Kidney (tissue), 13 donors: ENCODE measurements at regions not wholly inside any gene's neighbourhood (a gene's known extent, or its start where the extent isn't known, plus 50 kb on each side); places are given as distances from the start of the nearest gene placed in this dataset.

Source experiments
- DNase-seq, 5 donors: peaks; one replicate each; pipeline ENCODE4 v3.0.0-alpha.2; 2013 to 2020
- FAIRE-seq: peaks from 2 replicates; lab custom pipeline; 2012; peaks lifted over from hg19 to GRCh38; lab: Jason Lieb, UNC
- H3K27ac ChIP-seq, 2 donors: one replicate each; pipeline ENCODE4 v1.7.0; 2013; ENCODE audit warnings: low read depth in 2 of 2, low read length in 2 of 2, inconsistent platforms in 1 of 2
- H3K27me3 ChIP-seq: one replicate; pipeline ENCODE4 v1.7.1; 2013; ENCODE audit warnings: low read length, inconsistent platforms; ENCODE audit not compliant: control insufficient read depth, insufficient read depth
- H3K36me3 ChIP-seq, 3 donors: one replicate each; pipeline versions ENCODE4 v1.7.0 to v1.7.1; 2013; ENCODE audit warnings: low read length in 3 of 3, control low read depth in 1 of 3, inconsistent platforms in 1 of 3; ENCODE audit not compliant: insufficient read depth in 3 of 3, control insufficient read depth in 2 of 3
- H3K4me1 ChIP-seq, 3 donors: one replicate each; pipeline versions ENCODE4 v1.7.0 to v1.7.1; 2013; ENCODE audit warnings: low read length in 3 of 3, inconsistent platforms in 1 of 3, low read depth in 1 of 3; ENCODE audit not compliant: control insufficient read depth in 2 of 3, insufficient read depth in 2 of 3
- H3K4me3 ChIP-seq, 3 donors: one replicate each; pipeline versions ENCODE4 v1.7.0 to v1.8.1; 2013; ENCODE audit warnings: low read length in 3 of 3, control low read depth in 1 of 3, inconsistent platforms in 1 of 3
- H3K9ac ChIP-seq, 3 donors: one replicate each; pipeline versions ENCODE4 v1.7.0 to v1.7.1; 2013; ENCODE audit warnings: low read length in 3 of 3, control low read depth in 1 of 3, inconsistent platforms in 1 of 3
- H3K9me3 ChIP-seq, 3 donors: one replicate each; pipeline versions ENCODE4 v1.7.0 to v1.7.1; 2013; ENCODE audit warnings: low read length in 3 of 3, control low read depth in 1 of 3, inconsistent platforms in 1 of 3; ENCODE audit not compliant: control insufficient read depth in 2 of 3, insufficient read depth in 1 of 3
- intact Hi-C: fragments of 100-400 bp; cut with DNase I; formaldehyde crosslinking; loops from one replicate; pipeline ENCODE4 v1.11.1; 2022
- TF ChIP-seq, protein P1 (sequence below): IDR thresholded peaks from 3 replicates; pipeline ENCODE4 v1.5.1; 2012; ENCODE audit warnings: mild to moderate bottlenecking, moderate library complexity, borderline replicate concordance; ENCODE audit not compliant: insufficient read depth; ENCODE audit errors: extremely low read depth
- donor health status: control.
- donor health status: control.
- donor health status: control.
- donor health status: control.
- donor health status: control.
- donor health status: DM: yes; HTN: yes; CAD: no.
- donor health status: Normal renal cell carcinoma (clear cell type).

DNA sequence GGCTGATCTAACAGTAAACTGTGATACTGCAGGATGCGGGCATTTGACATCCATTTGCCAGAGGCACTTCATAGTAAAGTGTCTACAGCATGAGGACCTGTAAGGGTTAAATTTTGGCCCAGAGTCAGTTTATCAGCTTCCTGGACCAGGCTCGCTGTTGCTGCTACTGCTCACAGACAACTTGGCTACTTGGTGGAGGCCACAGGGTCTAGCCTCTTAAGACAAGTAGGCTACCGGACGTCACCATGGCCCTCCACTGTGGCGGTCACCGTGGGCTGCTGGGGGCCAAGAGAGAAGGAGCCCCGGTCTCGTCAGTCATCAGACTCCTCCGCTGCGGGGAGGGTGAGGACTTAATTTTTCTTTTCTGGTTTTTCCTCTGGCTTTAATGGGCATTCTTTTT is 117.3 kb upstream of the PZP start:
- intact Hi-C loops, result no loop called here
- Histone ChIP-seq H3K4me1 (no peaks in the 10 kb centered on the region), H3K9ac (no peak overlapping the region), H3K9me3 (no peaks in the 10 kb centered on the region), H3K27me3 (no peaks in the 10 kb centered on the region), H3K27ac (no peak overlapping the region), H3K36me3 (no peaks in the 10 kb centered on the region), H3K4me3 (no peak overlapping the region)
- no peak for DNase-seq
- no peak for FAIRE-seq
- TF ChIP-seq, protein P1, sequence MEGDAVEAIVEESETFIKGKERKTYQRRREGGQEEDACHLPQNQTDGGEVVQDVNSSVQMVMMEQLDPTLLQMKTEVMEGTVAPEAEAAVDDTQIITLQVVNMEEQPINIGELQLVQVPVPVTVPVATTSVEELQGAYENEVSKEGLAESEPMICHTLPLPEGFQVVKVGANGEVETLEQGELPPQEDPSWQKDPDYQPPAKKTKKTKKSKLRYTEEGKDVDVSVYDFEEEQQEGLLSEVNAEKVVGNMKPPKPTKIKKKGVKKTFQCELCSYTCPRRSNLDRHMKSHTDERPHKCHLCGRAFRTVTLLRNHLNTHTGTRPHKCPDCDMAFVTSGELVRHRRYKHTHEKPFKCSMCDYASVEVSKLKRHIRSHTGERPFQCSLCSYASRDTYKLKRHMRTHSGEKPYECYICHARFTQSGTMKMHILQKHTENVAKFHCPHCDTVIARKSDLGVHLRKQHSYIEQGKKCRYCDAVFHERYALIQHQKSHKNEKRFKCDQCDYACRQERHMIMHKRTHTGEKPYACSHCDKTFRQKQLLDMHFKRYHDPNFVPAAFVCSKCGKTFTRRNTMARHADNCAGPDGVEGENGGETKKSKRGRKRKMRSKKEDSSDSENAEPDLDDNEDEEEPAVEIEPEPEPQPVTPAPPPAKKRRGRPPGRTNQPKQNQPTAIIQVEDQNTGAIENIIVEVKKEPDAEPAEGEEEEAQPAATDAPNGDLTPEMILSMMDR, result no peak

DNA sequence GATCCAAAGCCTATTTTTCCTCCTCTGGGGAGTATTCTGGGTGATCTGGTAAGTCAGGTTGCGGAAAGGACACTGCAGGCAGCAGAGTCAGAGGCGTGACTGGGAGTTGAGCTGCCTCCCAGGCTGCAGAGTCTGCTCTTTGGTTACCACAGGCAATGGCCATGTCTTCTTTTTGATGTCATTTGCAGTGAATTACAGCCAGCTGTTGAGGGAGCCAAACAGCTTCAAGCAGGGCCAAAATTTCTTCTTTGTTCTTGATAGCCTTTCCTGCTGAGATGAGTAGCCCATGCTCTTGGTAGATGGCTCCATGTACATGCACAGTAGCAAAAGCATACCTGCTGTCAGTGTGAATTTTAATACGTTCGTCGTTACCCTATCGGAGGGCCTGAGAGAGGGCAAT is 116.6 kb upstream of the PZP start:
- intact Hi-C loops, result no loop called here
- no peak overlapping the region for H3K4me3 ChIP-seq
- TF ChIP-seq, protein P1, result no peak
- H3K27me3 ChIP-seq, result no peaks in the 10 kb centered on the region
- no peaks in the 10 kb centered on the region for H3K9me3 ChIP-seq
- DNase-seq (peak in 1 of 5 donors; percentile 38), FAIRE-seq (no peak)
- no peaks in the 10 kb centered on the region for H3K4me1 ChIP-seq
- H3K27ac ChIP-seq, result no peak overlapping the region
- no peak overlapping the region for H3K9ac ChIP-seq
- H3K36me3 ChIP-seq, result no peaks in the 10 kb centered on the region

DNA sequence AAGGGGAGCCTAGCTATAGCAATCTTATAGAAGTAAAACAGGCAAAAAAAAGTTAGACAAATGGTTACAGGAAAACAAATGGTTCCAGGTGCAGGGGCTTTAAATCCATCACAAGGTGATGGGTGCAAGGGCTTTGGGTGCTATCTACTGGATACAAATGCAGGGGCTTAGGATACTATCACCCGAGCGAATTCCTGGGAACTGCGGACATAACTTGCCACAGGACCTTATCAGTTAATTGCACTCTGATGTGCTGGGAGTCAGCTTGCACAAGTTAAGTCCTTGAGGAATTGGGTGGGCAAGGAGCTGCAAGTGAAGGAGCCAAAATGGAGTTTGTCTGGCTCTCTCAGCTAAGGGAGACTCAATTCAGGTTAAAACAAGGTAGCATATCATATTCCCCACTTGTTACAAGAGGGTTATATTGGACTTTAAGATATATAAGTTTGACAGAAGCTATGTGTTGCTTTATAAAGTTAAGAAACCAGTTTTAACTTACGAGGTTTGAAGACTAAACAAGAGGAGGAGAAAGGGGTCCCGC is 115.0 kb upstream of the PZP start:
- no peak overlapping the region for H3K4me3 ChIP-seq
- DNase-seq (no peak), FAIRE-seq (no peak)
- H3K9me3 ChIP-seq, result no peaks in the 10 kb centered on the region
- no peak overlapping the region for H3K27ac ChIP-seq
- no peaks in the 10 kb centered on the region for H3K27me3 ChIP-seq
- intact Hi-C loops, result no loop called here
- H3K4me1 ChIP-seq, result no peaks in the 10 kb centered on the region
- H3K9ac ChIP-seq, result no peak overlapping the region
- H3K36me3 ChIP-seq, result no peaks in the 10 kb centered on the region
- TF ChIP-seq, protein P1, result no peak

DNA sequence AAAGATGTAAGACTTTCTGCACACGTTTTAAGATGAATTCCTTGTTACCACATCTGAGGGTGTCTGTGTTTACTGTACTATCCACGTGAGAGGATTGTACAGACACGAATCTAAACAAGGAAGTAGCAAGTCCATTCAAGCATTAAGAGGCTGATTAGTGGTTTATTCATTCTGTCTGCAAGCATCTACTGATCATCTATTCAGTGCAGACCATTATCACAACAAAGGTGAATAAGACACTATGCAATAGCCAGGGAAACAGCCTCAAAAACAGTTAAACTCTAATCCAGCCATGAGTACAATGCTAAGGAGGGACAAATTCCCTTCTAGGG is 111.6 kb upstream of the PZP start:
- H3K4me1 ChIP-seq, result no peaks in the 10 kb centered on the region
- H3K36me3 ChIP-seq, result no peaks in the 10 kb centered on the region
- intact Hi-C loops, result no loop called here
- H3K27ac ChIP-seq, result no peak overlapping the region
- no peak for FAIRE-seq
- H3K9me3 ChIP-seq, result no peaks in the 10 kb centered on the region
- TF ChIP-seq, protein P1, result no peak
- DNase-seq, result peak in 1 of 5 donors; percentile 33
- no peak overlapping the region for H3K9ac ChIP-seq
- no peak overlapping the region for H3K4me3 ChIP-seq
- H3K27me3 ChIP-seq, result no peaks in the 10 kb centered on the region
